ENCODE measurements at regions not wholly inside any gene's neighbourhood (a gene's known extent, or its start where the extent isn't known, plus 50 kb on each side); places are given as distances from the start of the nearest gene placed in this dataset.
"Not testable (repeated sequence)": the region's sequence is repeated elsewhere in the genome, so short reads cannot be mapped to it uniquely, and the experiment has no call there.

GRCh38 chr9:25129537-25129936 is 548.7 kb downstream of the TUSC1 start:
- intact Hi-C loops (cut with DNase I; ENCODE audit: low total_unique reads) = no loop called here
- H3K4me3 ChIP-seq = no peak overlapping the region
- H3K36me3 ChIP-seq = no peaks in the 10 kb centered on the region
- no peaks in the 10 kb centered on the region for H3K27me3 ChIP-seq
- H3K9me3 ChIP-seq = no peaks in the 10 kb centered on the region
- no peak overlapping the region for H3K27ac ChIP-seq
- no peak for DNase-seq
- TF ChIP-seq CTCF (IDR thresholded peaks at IDR 0.05) = no peak
- no peaks in the 10 kb centered on the region for H3K4me1 ChIP-seq

- no peaks in the 10 kb centered on the region for H3K27me3 ChIP-seq
- no peak for DNase-seq
- no peaks in the 10 kb centered on the region for H3K36me3 ChIP-seq
- no peak for TF ChIP-seq CTCF (IDR thresholded peaks at IDR 0.05)
- H3K9me3 ChIP-seq = no peaks in the 10 kb centered on the region
- no peak overlapping the region for H3K27ac ChIP-seq
- H3K4me3 ChIP-seq = no peak overlapping the region
- intact Hi-C loops (cut with DNase I; ENCODE audit: low total_unique reads) = no loop called here
- no peaks in the 10 kb centered on the region for H3K4me1 ChIP-seq
Measured at GRCh38 chr9:25121811-25122210, 556.4 kb downstream of the TUSC1 start.

- no peak overlapping the region for H3K4me3 ChIP-seq
- TF ChIP-seq CTCF (IDR thresholded peaks at IDR 0.05) = no peak
- DNase-seq = no peak
- H3K36me3 ChIP-seq = no peaks in the 10 kb centered on the region
- intact Hi-C loops (cut with DNase I; ENCODE audit: low total_unique reads) = no loop called here
- H3K4me1 ChIP-seq = no peaks in the 10 kb centered on the region
- no peaks in the 10 kb centered on the region for H3K27me3 ChIP-seq
- no peaks in the 10 kb centered on the region for H3K9me3 ChIP-seq
- H3K27ac ChIP-seq = no peak overlapping the region
Measured at GRCh38 chr9:25119041-25119440, 559.2 kb downstream of the TUSC1 start.

- no peaks in the 10 kb centered on the region for H3K4me1 ChIP-seq
- no peak for DNase-seq
- intact Hi-C loops (cut with DNase I; ENCODE audit: low total_unique reads) = no loop called here
- no peak overlapping the region for H3K27ac ChIP-seq
- TF ChIP-seq CTCF (IDR thresholded peaks at IDR 0.05) = no peak
- no peak overlapping the region for H3K4me3 ChIP-seq
- H3K27me3 ChIP-seq = no peaks in the 10 kb centered on the region
- no peaks in the 10 kb centered on the region for H3K9me3 ChIP-seq
- no peaks in the 10 kb centered on the region for H3K36me3 ChIP-seq
Measured at GRCh38 chr9:25117791-25118190, 560.5 kb downstream of the TUSC1 start.

GRCh38 chr9:25102204-25102603 is 556.5 kb upstream of the IZUMO3 start:
- intact Hi-C loops (cut with DNase I; ENCODE audit: low total_unique reads) = not testable (repeated sequence)

GRCh38 chr9:25094518-25094917 is 548.8 kb upstream of the IZUMO3 start:
- intact Hi-C loops (cut with DNase I; ENCODE audit: low total_unique reads) = no loop called here
- no peaks in the 10 kb centered on the region for H3K36me3 ChIP-seq
- TF ChIP-seq CTCF (IDR thresholded peaks at IDR 0.05) = no peak

More at GRCh38 chr9:25102204-25102603, 556.5 kb upstream of the IZUMO3 start:
- H3K9me3 ChIP-seq, H3K4me3 ChIP-seq, H3K4me1 ChIP-seq, DNase-seq, H3K27me3 ChIP-seq, H3K27ac ChIP-seq, H3K36me3 ChIP-seq: not testable (repeated sequence)

More at GRCh38 chr9:25094518-25094917, 548.8 kb upstream of the IZUMO3 start:
- Histone ChIP-seq H3K27ac (no peak overlapping the region), H3K4me1 (no peaks in the 10 kb centered on the region), H3K27me3 (no peaks in the 10 kb centered on the region), H3K9me3 (no peaks in the 10 kb centered on the region), H3K4me3 (no peak overlapping the region)
- no peak for DNase-seq
